Peyer's patch (tissue), 4 donors: ENCODE measurements at regions not wholly inside any gene's neighbourhood (a gene's known extent, or its start where the extent isn't known, plus 50 kb on each side); places are given as distances from the start of the nearest gene placed in this dataset.

Experiments
- POLR2A ChIP-seq, 2 donors: fragments of 450-650 bp; IDR thresholded peaks; one replicate each; pipeline ENCODE4 v1.5.1; 2017; ENCODE audit warnings: antibody characterized with exemption in 2 of 2, mild to moderate bottlenecking in 2 of 2, moderate library complexity in 2 of 2
- TF ChIP-seq, protein P1 (sequence below), 6 experiments: fragments of 450-650 bp in 4 of 6; fragments of 200-600 bp in 2 of 6; sonication (generic) in 1 of 6; IDR thresholded peaks; one replicate each; pipeline ENCODE4 v1.5.1; 2017 to 2019; ENCODE audit warnings: antibody characterized with exemption in 6 of 6, mild to moderate bottlenecking in 3 of 6, moderate library complexity in 1 of 6

DNA sequence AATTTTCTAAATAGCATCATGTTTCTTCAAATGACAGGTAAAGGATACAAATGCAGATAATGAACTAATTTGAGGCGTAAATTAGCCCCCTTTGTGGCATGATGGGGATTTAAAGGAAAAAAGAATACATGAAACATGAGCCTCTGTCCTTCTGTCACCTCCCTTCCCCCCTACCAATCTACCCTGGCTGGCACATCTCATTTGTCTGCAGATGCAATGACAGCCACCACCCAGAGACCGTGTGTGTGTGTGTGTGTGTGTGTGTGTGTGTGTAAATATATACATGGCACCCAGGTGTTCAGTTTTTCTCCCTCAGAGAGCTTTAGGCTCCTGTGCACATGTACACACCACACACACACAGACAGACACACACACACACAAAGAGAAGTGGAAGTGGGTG lies 451.1 kb downstream of the RWDD3 start:
- TF ChIP-seq, protein P1, sequence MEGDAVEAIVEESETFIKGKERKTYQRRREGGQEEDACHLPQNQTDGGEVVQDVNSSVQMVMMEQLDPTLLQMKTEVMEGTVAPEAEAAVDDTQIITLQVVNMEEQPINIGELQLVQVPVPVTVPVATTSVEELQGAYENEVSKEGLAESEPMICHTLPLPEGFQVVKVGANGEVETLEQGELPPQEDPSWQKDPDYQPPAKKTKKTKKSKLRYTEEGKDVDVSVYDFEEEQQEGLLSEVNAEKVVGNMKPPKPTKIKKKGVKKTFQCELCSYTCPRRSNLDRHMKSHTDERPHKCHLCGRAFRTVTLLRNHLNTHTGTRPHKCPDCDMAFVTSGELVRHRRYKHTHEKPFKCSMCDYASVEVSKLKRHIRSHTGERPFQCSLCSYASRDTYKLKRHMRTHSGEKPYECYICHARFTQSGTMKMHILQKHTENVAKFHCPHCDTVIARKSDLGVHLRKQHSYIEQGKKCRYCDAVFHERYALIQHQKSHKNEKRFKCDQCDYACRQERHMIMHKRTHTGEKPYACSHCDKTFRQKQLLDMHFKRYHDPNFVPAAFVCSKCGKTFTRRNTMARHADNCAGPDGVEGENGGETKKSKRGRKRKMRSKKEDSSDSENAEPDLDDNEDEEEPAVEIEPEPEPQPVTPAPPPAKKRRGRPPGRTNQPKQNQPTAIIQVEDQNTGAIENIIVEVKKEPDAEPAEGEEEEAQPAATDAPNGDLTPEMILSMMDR (IDR thresholded peaks at IDR 0.05): no peak
- TF ChIP-seq POLR2A (IDR thresholded peaks at IDR 0.05): no peak
